ENCODE measurements at regions not wholly inside any gene's neighbourhood (a gene's known extent, or its start where the extent isn't known, plus 50 kb on each side); places are given as distances from the start of the nearest gene placed in this dataset.
A peak's percentile ranks its signal among the peaks of the same experiment; 100 is the strongest.

DNA sequence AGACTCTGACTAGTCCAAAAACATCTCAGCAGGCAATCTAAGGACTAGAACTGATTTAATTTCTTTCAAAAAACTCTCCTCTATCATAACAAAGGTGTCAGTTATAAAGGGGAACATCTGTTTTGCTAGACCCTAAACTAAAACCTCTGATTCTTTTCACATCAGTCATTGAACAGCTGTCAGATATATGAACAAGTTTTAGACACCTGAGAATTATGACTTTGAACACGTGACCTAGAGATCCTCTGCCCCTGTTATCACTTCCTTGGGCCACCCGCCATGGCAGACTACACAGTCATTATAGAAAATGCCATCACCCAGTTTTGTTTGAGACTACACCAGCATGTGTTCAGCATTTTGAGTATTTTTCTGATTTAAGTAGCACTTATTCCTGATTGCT is 282.3 kb upstream of the TBL1XR1 start:
- CTCF ChIA-PET (ENCODE audit: low intra/inter-chr PET ratio, low total read pairs), result no interaction called here
- in situ Hi-C loops (cut with HindIII; ENCODE audit: extremely low pct_ligation_motif_present, low pct_unique_long_range_greater_than_20kb), result no loop called here
- intact Hi-C loops (cut with micrococcal nuclease; ENCODE audit: unreplicated experiment), result loop anchor here (10.0 kb wide), 1 partner anchor 425 kb away; no protein-coding TSS in a partner anchor
- Histone ChIP-seq H2AFZ (ENCODE audit: low read length) (no peak overlapping the region), H3K4me1 (ENCODE audit: insufficient read depth, low read length) (peaks cover 58% of the 10 kb centered on the region), H3K9me3 (ENCODE audit: low read length) (no peaks in the 10 kb centered on the region), H3K4me2 (ENCODE audit: low read depth, low read length) (no peak overlapping the region), H3K9ac (ENCODE audit: insufficient read depth, low read depth, low read length) (no peak overlapping the region), H3K27ac (ENCODE audit: extremely low read length, insufficient read depth, low read length) (no peak overlapping the region), H3K36me3 (replicated peaks in 1 of 2; ENCODE audit: control insufficient read depth in 1 of 2, insufficient read depth in 2 of 2, low read length in 2 of 2) (no peaks in the 10 kb centered on the region), H4K20me1 (ENCODE audit: insufficient read depth, low read length) (no peaks in the 10 kb centered on the region), H3K4me3 (replicated peaks in 1 of 3; ENCODE audit: insufficient read depth in 1 of 3, low read depth in 2 of 3, low read length in 3 of 3) (no peak overlapping the region), H3K79me2 (ENCODE audit: insufficient read depth, low read length) (no peaks in the 10 kb centered on the region), H3K27me3 (ENCODE audit: control insufficient read depth in 1 of 2, insufficient read depth in 2 of 2, low read length in 2 of 2) (no peaks in the 10 kb centered on the region; a peak in 1 of 5 replicates)
- BruUV-seq (replicated peaks), result no TSS peak
- ATAC-seq (no peak), FAIRE-seq (no peak), DNase-seq (ENCODE audit: low spot score) (no peak)
- POLR2A ChIA-PET, result no interaction called here
- WGBS (ENCODE audit: low lambda C conversion rate), result 53% methylated on average over 2 of the region's 2 CpGs
- TF ChIP-seq ARID2 (CRISPR knock-in tag; IDR thresholded peaks at IDR 0.05; ENCODE audit: borderline replicate concordance) (no peak), NR2F6 (IDR thresholded peaks at IDR 0.05) (no peak), NR2F6 (CRISPR knock-in tag; IDR thresholded peaks at IDR 0.05) (no peak), KIAA2018 (CRISPR knock-in tag; IDR thresholded peaks at IDR 0.05; ENCODE audit: borderline replicate concordance) (no peak), RAD51 (IDR thresholded peaks at IDR 0.05; ENCODE audit: borderline replicate concordance) (peak; percentile 9; the same call in 1 of the 2 replicates)
